ENCODE measurements at regions not wholly inside any gene's neighbourhood (a gene's known extent, or its start where the extent isn't known, plus 50 kb on each side); places are given as distances from the start of the nearest gene placed in this dataset.

DNA sequence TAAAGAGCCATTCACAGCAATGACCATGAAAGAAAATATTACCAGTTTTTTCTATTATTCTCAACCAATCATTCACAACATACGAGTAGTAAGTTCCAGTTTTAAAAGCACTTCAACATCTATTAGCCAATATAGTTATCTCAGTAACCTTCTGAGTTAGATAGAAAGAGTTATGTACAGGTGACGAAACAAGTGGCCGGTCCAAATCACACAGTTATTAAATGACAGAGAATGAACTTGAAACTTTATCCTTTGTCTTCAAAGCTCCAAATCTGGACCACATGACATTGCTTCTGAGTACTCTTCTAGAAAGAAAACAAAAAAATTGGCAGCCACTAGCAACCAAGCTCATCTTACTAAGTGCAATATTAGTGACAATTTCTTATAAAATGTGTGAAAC is 393.8 kb downstream of the OMA1 start:
- TF ChIP-seq, protein P1, sequence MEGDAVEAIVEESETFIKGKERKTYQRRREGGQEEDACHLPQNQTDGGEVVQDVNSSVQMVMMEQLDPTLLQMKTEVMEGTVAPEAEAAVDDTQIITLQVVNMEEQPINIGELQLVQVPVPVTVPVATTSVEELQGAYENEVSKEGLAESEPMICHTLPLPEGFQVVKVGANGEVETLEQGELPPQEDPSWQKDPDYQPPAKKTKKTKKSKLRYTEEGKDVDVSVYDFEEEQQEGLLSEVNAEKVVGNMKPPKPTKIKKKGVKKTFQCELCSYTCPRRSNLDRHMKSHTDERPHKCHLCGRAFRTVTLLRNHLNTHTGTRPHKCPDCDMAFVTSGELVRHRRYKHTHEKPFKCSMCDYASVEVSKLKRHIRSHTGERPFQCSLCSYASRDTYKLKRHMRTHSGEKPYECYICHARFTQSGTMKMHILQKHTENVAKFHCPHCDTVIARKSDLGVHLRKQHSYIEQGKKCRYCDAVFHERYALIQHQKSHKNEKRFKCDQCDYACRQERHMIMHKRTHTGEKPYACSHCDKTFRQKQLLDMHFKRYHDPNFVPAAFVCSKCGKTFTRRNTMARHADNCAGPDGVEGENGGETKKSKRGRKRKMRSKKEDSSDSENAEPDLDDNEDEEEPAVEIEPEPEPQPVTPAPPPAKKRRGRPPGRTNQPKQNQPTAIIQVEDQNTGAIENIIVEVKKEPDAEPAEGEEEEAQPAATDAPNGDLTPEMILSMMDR (IDR thresholded peaks at IDR 0.05; ENCODE audit: insufficient read depth, low read depth, low read length): no peak
- TF ChIP-seq EZH2 (IDR thresholded peaks at IDR 0.05; ENCODE audit: insufficient read depth, low read length): no peak

Measured in astrocyte (in vitro differentiated cells and primary cell).